SIG-M5 (cell line): ENCODE measurements at regions not wholly inside any gene's neighbourhood (a gene's known extent, or its start where the extent isn't known, plus 50 kb on each side); places are given as distances from the start of the nearest gene placed in this dataset.
"Not testable (repeated sequence)": the region's sequence is repeated elsewhere in the genome, so short reads cannot be mapped to it uniquely, and the experiment has no call there.

ENCODE experiments used
- DNase-seq: peaks from one replicate; lab custom pipeline; 2025; lab: John Stamatoyannopoulos, UW

GRCh38 chr3:110686701-110687100 lies 384.9 kb upstream of the NECTIN3 start:
- no peak for DNase-seq

GRCh38 chr3:110687138-110687537 lies 384.5 kb upstream of the NECTIN3 start:
- DNase-seq, result no peak

GRCh38 chr3:110697961-110698360 lies 373.7 kb upstream of the NECTIN3 start:
- no peak for DNase-seq

GRCh38 chr3:110704332-110704731 lies 367.3 kb upstream of the NECTIN3 start:
- DNase-seq, result not testable (repeated sequence)

- no peak for DNase-seq
These were observed 363.5 kb upstream of the NECTIN3 start for GRCh38 chr3:110708156-110708555.

- DNase-seq, result no peak
These were observed 361.5 kb upstream of the NECTIN3 start for GRCh38 chr3:110710156-110710555.

- no peak for DNase-seq
These were observed 361.0 kb upstream of the NECTIN3 start for GRCh38 chr3:110710603-110711002.

- no peak for DNase-seq
These were observed 360.3 kb upstream of the NECTIN3 start for GRCh38 chr3:110711130-110711832.

- DNase-seq, result no peak
These were observed 359.6 kb upstream of the NECTIN3 start for GRCh38 chr3:110711851-110712516.

GRCh38 chr3:110727056-110727455 lies 344.6 kb upstream of the NECTIN3 start:
- no peak for DNase-seq

GRCh38 chr3:110731148-110731547 lies 340.5 kb upstream of the NECTIN3 start:
- DNase-seq, result no peak

GRCh38 chr3:110732420-110732819 lies 339.2 kb upstream of the NECTIN3 start:
- no peak for DNase-seq

GRCh38 chr3:110733045-110733444 lies 338.6 kb upstream of the NECTIN3 start:
- no peak for DNase-seq

- DNase-seq, result no peak
These were observed 337.1 kb upstream of the NECTIN3 start for GRCh38 chr3:110734524-110734923.

- DNase-seq, result no peak
These were observed 335.3 kb upstream of the NECTIN3 start for GRCh38 chr3:110736332-110736731.

GRCh38 chr3:110738531-110738930 lies 333.1 kb upstream of the NECTIN3 start:
- DNase-seq, result no peak

GRCh38 chr3:110741891-110742290 lies 329.7 kb upstream of the NECTIN3 start:
- no peak for DNase-seq

- no peak for DNase-seq
These were observed 328.4 kb upstream of the NECTIN3 start for GRCh38 chr3:110743202-110743601.

- DNase-seq, result no peak
These were observed 327.6 kb upstream of the NECTIN3 start for GRCh38 chr3:110743984-110744383.

GRCh38 chr3:110744723-110745122 lies 326.9 kb upstream of the NECTIN3 start:
- no peak for DNase-seq

GRCh38 chr3:110749006-110749405 lies 322.6 kb upstream of the NECTIN3 start:
- DNase-seq, result no peak

GRCh38 chr3:110750201-110750600 lies 321.4 kb upstream of the NECTIN3 start:
- no peak for DNase-seq

- no peak for DNase-seq
These were observed 319.3 kb upstream of the NECTIN3 start for GRCh38 chr3:110752307-110752706.

GRCh38 chr3:110753516-110753915 lies 318.1 kb upstream of the NECTIN3 start:
- DNase-seq, result no peak
